Stomach (tissue), 8 donors: ENCODE measurements at regions not wholly inside any gene's neighbourhood (a gene's known extent, or its start where the extent isn't known, plus 50 kb on each side); places are given as distances from the start of the nearest gene placed in this dataset.

ENCODE experiments used
- DNase-seq, 2 donors: peaks; one replicate each; pipeline versions ENCODE4 v3.0.0 to v3.0.0-alpha.2; 2013 to 2019
- H3K27ac ChIP-seq, 5 donors: fragments of 200-600 bp in 4 of 5; sonication (generic) in 4 of 5; one replicate each; pipeline ENCODE4 v1.5.1; 2013 to 2019; ENCODE audit warnings: mild to moderate bottlenecking in 1 of 5, moderate library complexity in 1 of 5
- H3K27me3 ChIP-seq, 3 donors: fragments of 200-600 bp; sonication (generic); one replicate each; pipeline ENCODE4 v1.5.1; 2017 to 2019; ENCODE audit warnings: mixed run types in 1 of 3
- H3K36me3 ChIP-seq, 4 donors: fragments of 200-600 bp; sonication (generic); 1 replicate in 3 of 4; 2 replicates in 1 of 4; pipeline ENCODE4 v1.5.1; 2016 to 2019
- H3K4me1 ChIP-seq, 4 donors: fragments of 200-600 bp; sonication (generic); one replicate each; pipeline ENCODE4 v1.5.1; 2016 to 2019
- H3K4me3 ChIP-seq, 4 donors: fragments of 200-600 bp; sonication (generic) in 3 of 4; one replicate each; pipeline ENCODE4 v1.5.1; 2016 to 2019; ENCODE audit warnings: mild to moderate bottlenecking in 1 of 4
- H3K9me3 ChIP-seq, 4 donors: fragments of 200-600 bp; sonication (generic); one replicate each; pipeline ENCODE4 v1.5.1; 2016 to 2019
- EP300 ChIP-seq: sonication (generic); formaldehyde crosslinking; IDR thresholded peaks from one replicate; pipeline ENCODE4 v1.6.1; 2017; ENCODE audit warnings: antibody characterized with exemption
- POLR2A ChIP-seq, 4 donors: fragments of 450-650 bp; IDR thresholded peaks; one replicate each; pipeline ENCODE4 v1.6.1; 2016; ENCODE audit warnings: antibody characterized with exemption in 4 of 4, control low read depth in 2 of 4, mild to moderate bottlenecking in 1 of 4, moderate library complexity in 1 of 4
- POLR2AphosphoS5 ChIP-seq, 3 donors: sonication (generic); formaldehyde crosslinking; IDR thresholded peaks; one replicate each; pipeline ENCODE4 v1.6.1; 2016; ENCODE audit warnings: antibody characterized with exemption in 3 of 3
- WGBS, 5 donors: extraction: QIAGEN DNeasy Blood & Tissue Kit in 3 of 5; methylation state at CpG; one replicate each; pipeline versions ENCODE4 v1.1.5 to v1.1.7; 2013 to 2018; 5-methylcytosine and 5-hydroxymethylcytosine counted together
- intact Hi-C: fragments of 100-400 bp; cut with DNase I; formaldehyde crosslinking; loops from one replicate; pipeline ENCODE4 v1.15.1; 2023; ENCODE audit warnings: low total_unique reads
- TF ChIP-seq, protein P1 (sequence below), 7 experiments: fragments of 450-650 bp in 4 of 7; fragments of 200-600 bp in 3 of 7; sonication (generic) in 3 of 7; IDR thresholded peaks; one replicate each; pipeline ENCODE4 v1.5.1; 2016 to 2019; ENCODE audit warnings: antibody characterized with exemption in 7 of 7, control low read depth in 2 of 7, mild to moderate bottlenecking in 1 of 7
- donor health status: healthy with polysubstance abuse.
- donor health status: Bipolar disorder and iron deficiency.
- donor health status: healthy.

DNA sequence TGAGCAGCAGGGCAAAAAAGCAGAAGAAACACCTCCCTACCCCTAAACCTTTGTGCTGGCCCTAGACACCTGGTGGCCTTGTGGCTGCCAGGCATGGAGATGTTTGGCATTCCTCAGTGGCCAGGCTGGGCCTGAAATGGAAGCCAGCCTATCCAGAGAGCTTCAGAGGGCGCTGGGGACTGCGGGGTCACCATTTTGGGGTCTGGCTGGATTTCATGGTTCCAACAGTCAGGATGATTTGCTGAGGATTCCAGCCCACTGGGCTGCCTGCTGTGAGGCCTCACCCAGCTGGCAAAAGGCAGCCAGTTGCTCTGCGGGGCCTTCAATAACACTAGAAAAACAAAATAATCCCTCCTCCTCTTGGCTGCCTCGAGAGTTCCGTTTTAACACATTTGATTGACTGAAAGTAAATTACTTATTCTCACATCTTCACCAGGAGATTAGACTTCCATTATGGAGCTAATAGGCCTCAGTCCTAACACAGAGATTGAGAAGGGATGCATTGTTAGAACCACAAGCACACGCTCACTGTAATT, 154.1 kb downstream of the EN1 start:
- Histone ChIP-seq H3K4me1 (no peaks in the 10 kb centered on the region), H3K36me3 (no peaks in the 10 kb centered on the region), H3K4me3 (no peak overlapping the region), H3K27ac (no peak overlapping the region), H3K27me3 (no peaks in the 10 kb centered on the region), H3K9me3 (no peaks in the 10 kb centered on the region)
- WGBS, 5 donors = 45 to 58% (median 51%) methylated on average over 6 of the region's 6 CpGs
- no peak for DNase-seq
- TF ChIP-seq EP300 (no peak), POLR2AphosphoS5 (IDR thresholded peaks at IDR 0.05) (no peak), POLR2A (IDR thresholded peaks at IDR 0.05) (no peak)
- TF ChIP-seq, protein P1, sequence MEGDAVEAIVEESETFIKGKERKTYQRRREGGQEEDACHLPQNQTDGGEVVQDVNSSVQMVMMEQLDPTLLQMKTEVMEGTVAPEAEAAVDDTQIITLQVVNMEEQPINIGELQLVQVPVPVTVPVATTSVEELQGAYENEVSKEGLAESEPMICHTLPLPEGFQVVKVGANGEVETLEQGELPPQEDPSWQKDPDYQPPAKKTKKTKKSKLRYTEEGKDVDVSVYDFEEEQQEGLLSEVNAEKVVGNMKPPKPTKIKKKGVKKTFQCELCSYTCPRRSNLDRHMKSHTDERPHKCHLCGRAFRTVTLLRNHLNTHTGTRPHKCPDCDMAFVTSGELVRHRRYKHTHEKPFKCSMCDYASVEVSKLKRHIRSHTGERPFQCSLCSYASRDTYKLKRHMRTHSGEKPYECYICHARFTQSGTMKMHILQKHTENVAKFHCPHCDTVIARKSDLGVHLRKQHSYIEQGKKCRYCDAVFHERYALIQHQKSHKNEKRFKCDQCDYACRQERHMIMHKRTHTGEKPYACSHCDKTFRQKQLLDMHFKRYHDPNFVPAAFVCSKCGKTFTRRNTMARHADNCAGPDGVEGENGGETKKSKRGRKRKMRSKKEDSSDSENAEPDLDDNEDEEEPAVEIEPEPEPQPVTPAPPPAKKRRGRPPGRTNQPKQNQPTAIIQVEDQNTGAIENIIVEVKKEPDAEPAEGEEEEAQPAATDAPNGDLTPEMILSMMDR (IDR thresholded peaks at IDR 0.05) = no peak
- intact Hi-C loops = no loop called here

GRCh38 chr2:118689874-118690273, 157.6 kb downstream of the EN1 start:
- Histone ChIP-seq H3K9me3 (no peaks in the 10 kb centered on the region), H3K27me3 (no peaks in the 10 kb centered on the region), H3K27ac (no peak overlapping the region), H3K36me3 (no peaks in the 10 kb centered on the region), H3K4me1 (no peaks in the 10 kb centered on the region), H3K4me3 (no peak overlapping the region)
- intact Hi-C loops = no loop called here
- no peak for TF ChIP-seq POLR2AphosphoS5 (IDR thresholded peaks at IDR 0.05)
- TF ChIP-seq POLR2A (IDR thresholded peaks at IDR 0.05) = no peak
- no peak for TF ChIP-seq EP300
- TF ChIP-seq, protein P1 (IDR thresholded peaks at IDR 0.05) = no peak
- 74 to 82% (median 80%) methylated on average over 4 of the region's 4 CpGs for WGBS, 5 donors
- no peak for DNase-seq

DNA sequence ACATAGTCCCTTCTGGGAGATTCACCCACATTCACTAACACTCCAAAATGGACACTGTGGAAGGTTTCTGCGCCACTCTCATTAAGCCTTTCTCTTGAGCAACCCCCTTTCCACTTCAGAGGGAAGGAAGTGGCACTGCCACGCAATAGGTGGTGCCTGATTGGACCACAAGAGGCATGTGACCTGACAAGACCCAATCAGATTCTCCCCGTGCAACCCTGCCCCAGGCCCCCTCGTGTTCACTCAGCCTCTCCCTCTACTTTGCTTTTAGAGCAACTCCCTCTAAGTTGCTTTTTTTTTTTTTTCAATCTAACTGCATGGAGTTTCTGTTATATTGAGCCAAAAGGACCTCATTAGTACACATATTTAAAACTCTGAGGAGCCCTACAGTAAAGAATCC, 158.0 kb downstream of the EN1 start:
- intact Hi-C loops = no loop called here
- TF ChIP-seq EP300 (no peak), POLR2AphosphoS5 (IDR thresholded peaks at IDR 0.05) (no peak), POLR2A (IDR thresholded peaks at IDR 0.05) (no peak)
- TF ChIP-seq, protein P1 (IDR thresholded peaks at IDR 0.05) = no peak
- WGBS, 5 donors = 67 to 78% (median 75%) methylated on average over 4 of the region's 4 CpGs

DNA sequence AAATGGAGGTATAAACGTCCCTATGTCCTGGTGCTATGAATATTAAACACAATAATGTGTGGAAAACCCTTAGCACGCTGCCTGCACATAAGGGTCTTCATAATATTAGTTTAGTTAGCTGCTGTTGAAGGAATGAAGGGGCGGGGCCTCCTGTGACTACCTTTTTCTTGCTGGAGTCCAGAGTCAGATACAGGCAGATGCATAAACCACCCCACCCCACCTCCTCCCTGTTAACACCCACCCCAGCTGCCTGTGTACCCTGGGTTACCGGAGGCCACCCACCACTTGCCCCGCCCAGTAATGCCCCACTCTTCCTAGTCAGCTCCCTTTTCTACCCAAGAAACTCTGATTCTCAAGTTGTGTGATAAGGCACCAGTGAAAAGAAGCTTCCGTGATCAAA, 158.4 kb downstream of the EN1 start:
- Histone ChIP-seq H3K9me3 (no peaks in the 10 kb centered on the region), H3K36me3 (no peaks in the 10 kb centered on the region), H3K27me3 (no peaks in the 10 kb centered on the region), H3K4me1 (no peaks in the 10 kb centered on the region), H3K27ac (no peak overlapping the region), H3K4me3 (no peak overlapping the region)
- WGBS, 5 donors = 59 to 75% (median 68%) methylated on average over 6 of the region's 6 CpGs
- no peak for DNase-seq
- intact Hi-C loops = no loop called here
- TF ChIP-seq POLR2AphosphoS5 (IDR thresholded peaks at IDR 0.05) = no peak
- TF ChIP-seq EP300 = no peak
- TF ChIP-seq, protein P1 (IDR thresholded peaks at IDR 0.05) = no peak
- no peak for TF ChIP-seq POLR2A (IDR thresholded peaks at IDR 0.05)

More for the DNA sequence above, 158.0 kb downstream of the EN1 start:
- Histone ChIP-seq H3K27me3 (no peaks in the 10 kb centered on the region), H3K4me1 (no peaks in the 10 kb centered on the region), H3K9me3 (no peaks in the 10 kb centered on the region), H3K36me3 (no peaks in the 10 kb centered on the region), H3K27ac (no peak overlapping the region), H3K4me3 (no peak overlapping the region)
- DNase-seq = no peak
